GM18508 (cell line): ENCODE measurements at regions not wholly inside any gene's neighbourhood (a gene's known extent, or its start where the extent isn't known, plus 50 kb on each side); places are given as distances from the start of the nearest gene placed in this dataset.

Experiments
- ATAC-seq: cut with Tn5 transposase; IDR thresholded peaks from one replicate; pipeline ENCODE4 v1.9.1; 2021; ENCODE audit warnings: moderate number of reproducible peaks; ENCODE audit not compliant: insufficient read depth, unreplicated experiment

DNA sequence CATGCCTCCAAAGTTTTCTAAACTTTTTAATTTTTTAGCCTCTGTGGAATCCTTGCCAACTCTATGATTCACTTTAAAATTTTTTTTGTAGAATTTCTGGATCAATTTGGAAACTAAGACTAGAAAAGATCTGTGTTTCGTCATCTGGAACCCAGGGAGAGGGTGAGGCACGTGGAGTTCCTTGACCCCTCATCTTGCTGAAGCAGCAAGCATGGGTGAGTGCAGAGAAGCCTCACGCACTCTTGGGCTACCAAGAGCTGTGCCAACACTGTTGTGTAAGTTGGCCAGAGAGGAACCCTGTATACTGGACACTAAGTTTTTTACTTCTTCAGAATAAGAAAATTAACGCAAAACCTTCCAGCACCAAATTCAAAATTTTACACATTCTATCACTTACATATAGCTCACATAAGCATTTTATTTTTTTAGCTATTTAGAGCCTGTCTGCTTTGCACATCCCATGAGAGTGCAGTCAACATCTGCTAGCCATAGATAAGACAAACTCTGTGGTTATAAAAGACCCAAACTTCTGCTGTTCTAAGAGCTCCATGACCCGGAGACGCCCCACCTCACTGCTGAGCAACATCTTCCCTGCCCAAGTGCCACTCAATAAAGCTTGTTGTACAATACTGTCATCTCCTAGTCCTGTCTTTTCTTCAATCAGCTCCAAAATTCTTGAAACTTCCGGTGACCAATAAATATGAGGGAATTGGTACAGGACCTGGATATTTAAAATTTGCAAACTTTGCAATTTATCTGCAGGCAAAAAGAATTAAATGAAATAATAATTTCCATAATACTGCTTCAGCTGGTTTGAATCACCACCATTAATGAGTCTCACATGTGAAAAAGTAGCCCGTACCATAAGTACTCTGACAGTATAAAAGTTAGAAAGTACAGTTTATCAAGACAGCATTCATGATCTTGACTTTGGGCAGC lies 69.7 kb upstream of the ADCY2 start:
- ATAC-seq = no peak

GRCh38 chr5:7329141-7329540 lies 66.8 kb upstream of the ADCY2 start:
- ATAC-seq = no peak

GRCh38 chr5:7329712-7330111 lies 66.2 kb upstream of the ADCY2 start:
- no peak for ATAC-seq

GRCh38 chr5:7330256-7330655 lies 65.7 kb upstream of the ADCY2 start:
- ATAC-seq = no peak

- ATAC-seq = no peak
These were observed 64.8 kb upstream of the ADCY2 start for GRCh38 chr5:7331131-7331530.
